Ovary (tissue), 7 donors: ENCODE measurements at regions not wholly inside any gene's neighbourhood (a gene's known extent, or its start where the extent isn't known, plus 50 kb on each side); places are given as distances from the start of the nearest gene placed in this dataset.

Experiments used
- DNase-seq, 5 donors: peaks; one replicate each; pipeline ENCODE4 v3.0.0-alpha.2; 2019 to 2020
- H3K27ac ChIP-seq, 2 donors: fragments of 200-600 bp; one replicate each; pipeline versions ENCODE4 v1.5.1 to v1.8.0; 2019 to 2022
- H3K27me3 ChIP-seq: fragments of 200-600 bp; one replicate; pipeline ENCODE4 v1.8.0; 2022
- H3K36me3 ChIP-seq: fragments of 200-600 bp; sonication (generic); one replicate; pipeline ENCODE4 v1.5.1; 2019
- H3K4me1 ChIP-seq: one replicate; pipeline ENCODE4 v1.8.1; 2013; ENCODE audit warnings: mild to moderate bottlenecking, moderate library complexity; ENCODE audit not compliant: insufficient read depth
- H3K4me3 ChIP-seq: fragments of 200-600 bp; sonication (generic); one replicate; pipeline ENCODE4 v1.5.1; 2017
- H3K9me3 ChIP-seq, 2 donors: fragments of 200-600 bp in 1 of 2; sonication (generic) in 1 of 2; one replicate each; pipeline versions ENCODE4 v1.5.1 to v1.8.1; 2013 to 2019; ENCODE audit warnings: mild to moderate bottlenecking in 1 of 2, moderate library complexity in 1 of 2
- CTCF ChIP-seq, 3 donors: fragments of 450-650 bp in 2 of 3; fragments of 200-600 bp in 1 of 3; IDR thresholded peaks; one replicate each; pipeline versions ENCODE4 v1.5.1 to v1.8.0; 2016 to 2022; ENCODE audit warnings: antibody characterized with exemption in 3 of 3, mild to moderate bottlenecking in 1 of 3
- EP300 ChIP-seq: sonication (generic); formaldehyde crosslinking; IDR thresholded peaks from one replicate; pipeline ENCODE4 v1.6.1; 2017; ENCODE audit warnings: antibody characterized with exemption
- POLR2A ChIP-seq: fragments of 450-650 bp; IDR thresholded peaks from one replicate; pipeline ENCODE4 v1.6.1; 2017; ENCODE audit warnings: antibody characterized with exemption, mild to moderate bottlenecking, moderate library complexity
- WGBS, 3 donors: extraction: QIAGEN DNeasy Blood & Tissue Kit in 1 of 3; methylation state at CpG; one replicate each; pipeline versions ENCODE4 v1.1.5 to v1.1.7; 2013 to 2017; 5-methylcytosine and 5-hydroxymethylcytosine counted together
- intact Hi-C, 4 donors: fragments of 100-400 bp; cut with DNase I; formaldehyde crosslinking; loops; one replicate each; pipeline versions ENCODE4 v1.11.0 to v1.15.1; 2022 to 2023
- donor health status: DM: no; HTN: no; CAD: no; lungs with moderate emphysema.
- donor health status: DM: no; HTN: no; CAD: no.
- donor health status: Bipolar disorder and iron deficiency.
- donor health status: DM: no; HTN: no; CAD: no.
- donor health status: DM: yes; HTN: yes; CAD: no.

DNA sequence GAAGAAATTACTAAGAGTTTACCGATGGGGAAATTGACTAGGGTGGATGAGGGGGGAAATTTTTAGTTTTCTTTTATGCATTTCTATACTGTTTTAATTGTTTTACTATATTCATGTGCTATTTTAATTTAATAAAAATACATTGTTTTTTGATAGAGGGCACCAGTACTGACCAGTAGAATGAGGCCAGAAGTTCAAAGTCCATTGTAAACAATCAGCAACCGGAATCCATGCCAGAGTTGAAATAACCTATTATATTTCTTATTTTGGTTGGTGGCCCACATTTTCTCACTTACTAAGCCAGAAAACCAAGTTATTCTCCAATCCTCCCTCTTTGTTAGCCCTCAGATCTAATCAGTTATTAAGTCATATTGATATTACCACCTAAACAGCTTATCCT, 595.9 kb downstream of the SMARCA1 start:
- Histone ChIP-seq H3K9me3 (no peaks in the 10 kb centered on the region), H3K4me1 (no peaks in the 10 kb centered on the region), H3K4me3 (no peak overlapping the region), H3K27me3 (no peaks in the 10 kb centered on the region), H3K27ac (no peak overlapping the region), H3K36me3 (no peaks in the 10 kb centered on the region)
- TF ChIP-seq POLR2A (no peak), CTCF (IDR thresholded peaks at IDR 0.05) (no peak), EP300 (no peak)
- intact Hi-C loops: no loop called here
- no peak for DNase-seq
- WGBS, 3 donors: 85 to 89% (median 86%) methylated on average over 2 of the region's 2 CpGs

GRCh38 chrX:128906753-128907152, 616.5 kb downstream of the SMARCA1 start:
- Histone ChIP-seq H3K27me3 (no peaks in the 10 kb centered on the region), H3K9me3 (no peaks in the 10 kb centered on the region), H3K36me3 (no peaks in the 10 kb centered on the region), H3K4me1 (no peaks in the 10 kb centered on the region), H3K27ac (no peak overlapping the region), H3K4me3 (no peak overlapping the region)
- intact Hi-C loops: no loop called here
- TF ChIP-seq CTCF (IDR thresholded peaks at IDR 0.05): no peak
- no peak for TF ChIP-seq POLR2A
- no peak for TF ChIP-seq EP300
- no peak for DNase-seq
- 48 to 63% (median 60%) methylated on average over 5 of the region's 5 CpGs for WGBS, 3 donors

- TF ChIP-seq CTCF (IDR thresholded peaks at IDR 0.05) (no peak), EP300 (no peak), POLR2A (no peak)
- Histone ChIP-seq H3K27me3 (no peaks in the 10 kb centered on the region), H3K27ac (no peak overlapping the region), H3K9me3 (no peaks in the 10 kb centered on the region), H3K4me3 (no peak overlapping the region), H3K4me1 (no peaks in the 10 kb centered on the region), H3K36me3 (no peaks in the 10 kb centered on the region)
- no peak for DNase-seq
- intact Hi-C loops: no loop called here
- WGBS, 3 donors: 73 to 88% (median 73%) methylated on average over 2 of the region's 2 CpGs
These were observed 622.3 kb downstream of the SMARCA1 start for GRCh38 chrX:128901018-128901417.

GRCh38 chrX:128897621-128898020, 625.7 kb downstream of the SMARCA1 start:
- WGBS, 3 donors: 77 to 84% (median 80%) methylated on average over 3 of the region's 3 CpGs
- Histone ChIP-seq H3K36me3 (no peaks in the 10 kb centered on the region), H3K4me3 (no peak overlapping the region), H3K27ac (no peak overlapping the region), H3K4me1 (no peaks in the 10 kb centered on the region), H3K27me3 (no peaks in the 10 kb centered on the region), H3K9me3 (no peaks in the 10 kb centered on the region)
- no peak for TF ChIP-seq CTCF (IDR thresholded peaks at IDR 0.05)
- no peak for TF ChIP-seq EP300
- no peak for TF ChIP-seq POLR2A
- no peak for DNase-seq
- intact Hi-C loops: no loop called here

DNA sequence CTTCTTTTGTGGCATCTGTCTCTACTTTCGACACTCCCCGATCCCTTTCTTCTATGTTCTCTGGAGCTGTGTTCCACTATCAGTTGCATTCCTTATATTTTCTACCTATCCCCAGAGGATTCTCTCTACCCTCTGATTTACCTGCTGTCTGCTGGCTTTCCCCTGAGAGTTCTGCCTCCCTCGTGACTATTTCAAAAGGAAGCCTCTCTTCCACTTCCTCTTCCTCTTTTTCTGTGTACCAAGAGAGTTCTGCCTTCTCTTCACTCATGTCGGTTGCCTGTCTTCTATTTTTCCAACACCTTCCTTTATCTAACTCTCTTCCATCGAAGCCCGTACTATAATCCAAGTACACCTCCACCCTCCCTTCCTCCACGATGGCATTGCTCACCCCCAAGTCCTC, 631.7 kb downstream of the SMARCA1 start:
- TF ChIP-seq POLR2A (no peak), CTCF (IDR thresholded peaks at IDR 0.05) (no peak), EP300 (no peak)
- H3K27ac ChIP-seq: no peak overlapping the region
- intact Hi-C loops: no loop called here
- H3K4me3 ChIP-seq: no peak overlapping the region
- 74 to 77% (median 77%) methylated on average over 7 of the region's 7 CpGs for WGBS, 3 donors
- no peak for DNase-seq
- no peaks in the 10 kb centered on the region for H3K36me3 ChIP-seq
- H3K4me1 ChIP-seq: no peaks in the 10 kb centered on the region
- no peaks in the 10 kb centered on the region for H3K9me3 ChIP-seq
- no peaks in the 10 kb centered on the region for H3K27me3 ChIP-seq
